Testis (tissue), 2 donors: ENCODE measurements at regions not wholly inside any gene's neighbourhood (a gene's known extent, or its start where the extent isn't known, plus 50 kb on each side); places are given as distances from the start of the nearest gene placed in this dataset.

Experiments used
- CTCF ChIP-seq, 3 experiments: fragments of 450-650 bp in 2 of 3; fragments of 200-600 bp in 1 of 3; sonication (generic) in 1 of 3; IDR thresholded peaks; one replicate each; pipeline ENCODE4 v1.5.1; 2016 to 2019; ENCODE audit warnings: antibody characterized with exemption in 3 of 3, mild to moderate bottlenecking in 2 of 3, moderate library complexity in 1 of 3
- POLR2A ChIP-seq: fragments of 450-650 bp; IDR thresholded peaks from one replicate; pipeline ENCODE4 v1.6.1; 2017; ENCODE audit warnings: antibody characterized with exemption, mild to moderate bottlenecking, moderate library complexity

GRCh38 chrX:30990361-30990760 lies 81.5 kb downstream of the FTHL17 start:
- TF ChIP-seq POLR2A (no peak), CTCF (IDR thresholded peaks at IDR 0.05) (no peak)
